ENCODE measurements at regions not wholly inside any gene's neighbourhood (a gene's known extent, or its start where the extent isn't known, plus 50 kb on each side); places are given as distances from the start of the nearest gene placed in this dataset.
"Not testable (repeated sequence)": the region's sequence is repeated elsewhere in the genome, so short reads cannot be mapped to it uniquely, and the experiment has no call there.

DNA sequence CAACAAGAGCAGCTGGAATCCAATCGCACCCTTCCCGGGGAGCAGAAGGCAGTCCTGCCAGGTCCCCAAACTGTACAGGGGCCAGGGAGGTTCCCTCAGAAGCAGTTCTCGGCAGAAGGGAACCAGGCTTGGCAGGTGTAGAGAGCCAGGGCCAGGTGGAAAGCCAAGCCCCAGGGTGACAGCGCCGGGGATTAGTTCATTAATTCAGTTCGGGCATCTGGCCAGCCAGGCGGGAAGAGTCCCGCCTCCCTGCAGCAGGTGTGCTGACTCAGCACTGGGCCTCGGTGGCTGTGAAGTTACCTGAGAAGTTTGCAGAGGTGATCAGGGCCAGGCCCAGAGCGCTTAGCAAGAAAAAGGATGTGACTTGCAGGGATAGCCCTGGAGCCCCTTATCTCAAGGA lies 4060.0 kb upstream of the TPTE start:
- not testable (repeated sequence) for H3K36me3 Mint-ChIP-seq (ENCODE audit: insufficient read depth in 1 of 3, low read depth in 3 of 3); H2AFZ ChIP-seq (ENCODE audit: low read length); H4K8ac ChIP-seq (replicated peaks; ENCODE audit: insufficient read length, low read depth, low read length); DNase-seq; H3K27me3 Mint-ChIP-seq (ENCODE audit: low read depth); H3K4me1 ChIP-seq (ENCODE audit: insufficient read depth, low read length); H2BK5ac ChIP-seq (ENCODE audit: insufficient read length, low read length); H3K79me1 ChIP-seq (ENCODE audit: insufficient read depth, low read depth, low read length, poor library complexity, severe bottlenecking); H3K79me2 ChIP-seq (ENCODE audit: insufficient read depth, low read length); H2BK12ac ChIP-seq (ENCODE audit: insufficient read length, low read depth, low read length); H3K14ac ChIP-seq (ENCODE audit: insufficient read depth, low read length); H3K9me3 Mint-ChIP-seq; H3K4ac ChIP-seq (ENCODE audit: low read depth, low read length); H3K27me3 ChIP-seq (ENCODE audit: insufficient read depth, low read length); H3K4me1 Mint-ChIP-seq; H3K23ac ChIP-seq (ENCODE audit: insufficient read length, low read depth, low read length); H2AK5ac ChIP-seq (ENCODE audit: insufficient read length, low read length); H3K9me3 ChIP-seq (ENCODE audit: control insufficient read depth, low read depth, low read length); H3K27ac Mint-ChIP-seq; H3K4me3 Mint-ChIP-seq; H4K91ac ChIP-seq (ENCODE audit: insufficient read length, low read depth, low read length); H3K18ac ChIP-seq (ENCODE audit: insufficient read length, low read depth, low read length); H3T11ph ChIP-seq (ENCODE audit: low read length); H3K27ac ChIP-seq (ENCODE audit: insufficient read length, low read depth, low read length); H2BK15ac ChIP-seq (ENCODE audit: low read depth, low read length); H4K20me1 ChIP-seq (ENCODE audit: control insufficient read depth, insufficient read depth, insufficient read length); H3K56ac ChIP-seq (ENCODE audit: insufficient read length, low read depth, low read length); H3K4me2 ChIP-seq (ENCODE audit: insufficient read depth, insufficient read length, low read length); H3K9ac ChIP-seq (ENCODE audit: extremely low read depth, insufficient read length, low read length); H3K23me2 ChIP-seq (ENCODE audit: insufficient read length, low read depth, low read length, poor library complexity, severe bottlenecking); H2BK20ac ChIP-seq (ENCODE audit: low read depth, low read length, poor library complexity, severe bottlenecking); H2BK120ac ChIP-seq (ENCODE audit: low read depth, low read length, poor library complexity, severe bottlenecking); H4K5ac ChIP-seq (ENCODE audit: insufficient read length, low read depth, low read length)
- WGBS (ENCODE audit: extremely low coverage, insufficient read length, low lambda C conversion rate) = no CpG with 5 or more reads among the region's 10 CpGs

DNA sequence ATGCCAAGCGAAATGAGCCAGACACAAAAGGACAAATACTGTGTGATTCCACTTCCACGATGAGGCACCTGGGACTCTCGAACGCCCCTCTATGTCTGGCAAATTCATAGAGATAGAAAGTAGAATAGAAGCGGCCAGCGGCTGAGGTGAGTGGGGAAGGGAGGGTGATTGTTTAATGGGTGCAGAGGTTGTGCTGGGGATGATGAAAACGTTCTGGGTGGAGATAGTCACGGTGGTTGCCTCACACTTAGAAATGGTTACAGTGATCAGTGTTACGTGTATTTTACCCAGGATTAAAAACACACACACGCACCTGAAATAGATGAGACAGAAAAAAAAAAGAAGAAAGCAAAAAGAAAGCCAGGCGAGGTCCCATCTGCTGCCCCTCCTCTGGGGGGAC lies 4057.0 kb upstream of the TPTE start:
- H3K9me3 ChIP-seq (ENCODE audit: control insufficient read depth, low read depth, low read length); H3K18ac ChIP-seq (ENCODE audit: insufficient read length, low read depth, low read length); H2BK15ac ChIP-seq (ENCODE audit: low read depth, low read length); DNase-seq; H3K4me2 ChIP-seq (ENCODE audit: insufficient read depth, insufficient read length, low read length); H3K23me2 ChIP-seq (ENCODE audit: insufficient read length, low read depth, low read length, poor library complexity, severe bottlenecking); H3K4me3 Mint-ChIP-seq; H4K20me1 ChIP-seq (ENCODE audit: control insufficient read depth, insufficient read depth, insufficient read length); H3K4ac ChIP-seq (ENCODE audit: low read depth, low read length); H2BK12ac ChIP-seq (ENCODE audit: insufficient read length, low read depth, low read length); H3K27me3 Mint-ChIP-seq (ENCODE audit: low read depth); H3K9ac ChIP-seq (ENCODE audit: extremely low read depth, insufficient read length, low read length); H2BK5ac ChIP-seq (ENCODE audit: insufficient read length, low read length); H3K4me1 Mint-ChIP-seq; H3K79me1 ChIP-seq (ENCODE audit: insufficient read depth, low read depth, low read length, poor library complexity, severe bottlenecking); H3K27ac Mint-ChIP-seq; H3K56ac ChIP-seq (ENCODE audit: insufficient read length, low read depth, low read length); H2AFZ ChIP-seq (ENCODE audit: low read length); H3K9me3 Mint-ChIP-seq; H3K27ac ChIP-seq (ENCODE audit: insufficient read length, low read depth, low read length); H2AK5ac ChIP-seq (ENCODE audit: insufficient read length, low read length); H3K4me1 ChIP-seq (ENCODE audit: insufficient read depth, low read length); H4K91ac ChIP-seq (ENCODE audit: insufficient read length, low read depth, low read length); H3K36me3 Mint-ChIP-seq (ENCODE audit: insufficient read depth in 1 of 3, low read depth in 3 of 3); H3K79me2 ChIP-seq (ENCODE audit: insufficient read depth, low read length); H4K8ac ChIP-seq (replicated peaks; ENCODE audit: insufficient read length, low read depth, low read length); H3K23ac ChIP-seq (ENCODE audit: insufficient read length, low read depth, low read length); H2BK20ac ChIP-seq (ENCODE audit: low read depth, low read length, poor library complexity, severe bottlenecking); H3T11ph ChIP-seq (ENCODE audit: low read length); H3K14ac ChIP-seq (ENCODE audit: insufficient read depth, low read length); H2BK120ac ChIP-seq (ENCODE audit: low read depth, low read length, poor library complexity, severe bottlenecking); H4K5ac ChIP-seq (ENCODE audit: insufficient read length, low read depth, low read length); H3K27me3 ChIP-seq (ENCODE audit: insufficient read depth, low read length): not testable (repeated sequence)
- WGBS (ENCODE audit: extremely low coverage, insufficient read length, low lambda C conversion rate) = no CpG with 5 or more reads among the region's 11 CpGs
